ENCODE measurements at regions not wholly inside any gene's neighbourhood (a gene's known extent, or its start where the extent isn't known, plus 50 kb on each side); places are given as distances from the start of the nearest gene placed in this dataset.

DNA sequence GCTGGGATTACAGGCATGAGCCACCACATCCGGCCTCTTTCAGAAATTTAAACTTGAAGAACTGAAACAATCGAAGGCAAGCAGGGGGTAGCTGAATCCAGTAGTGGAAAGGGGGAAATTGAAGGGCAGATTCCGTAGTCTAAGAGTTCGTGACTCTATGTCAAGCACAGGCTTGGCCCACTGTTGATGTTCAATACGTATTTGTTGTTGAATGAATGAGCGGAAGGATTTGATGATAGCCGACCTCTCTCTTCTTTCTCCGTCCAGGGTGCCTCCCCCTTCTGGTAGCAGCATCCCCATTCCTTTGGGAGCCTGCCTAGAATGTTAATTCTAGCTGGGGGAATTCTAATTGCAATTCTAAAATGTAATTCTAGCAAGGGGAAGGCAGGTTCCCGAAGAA is 59.8 kb upstream of the MED13L start:
- TF ChIP-seq SIN3A (IDR thresholded peaks at IDR 0.05; ENCODE audit: borderline replicate concordance, insufficient read depth, low read length) (no peak), POLR2AphosphoS5 (IDR thresholded peaks at IDR 0.05; ENCODE audit: low read depth, low read length) (no peak), TAF1 (IDR thresholded peaks at IDR 0.05; ENCODE audit: borderline replicate concordance, insufficient read depth, low read length) (no peak), FOXP2 (optimal IDR thresholded peaks at IDR 0.05; ENCODE audit: borderline replicate concordance, extremely low read depth, extremely low read length, insufficient read depth) (no peak), REST (IDR thresholded peaks at IDR 0.05; ENCODE audit: insufficient read depth in 1 of 2, low read depth in 2 of 2, low read length in 2 of 2) (no peak)

DNA sequence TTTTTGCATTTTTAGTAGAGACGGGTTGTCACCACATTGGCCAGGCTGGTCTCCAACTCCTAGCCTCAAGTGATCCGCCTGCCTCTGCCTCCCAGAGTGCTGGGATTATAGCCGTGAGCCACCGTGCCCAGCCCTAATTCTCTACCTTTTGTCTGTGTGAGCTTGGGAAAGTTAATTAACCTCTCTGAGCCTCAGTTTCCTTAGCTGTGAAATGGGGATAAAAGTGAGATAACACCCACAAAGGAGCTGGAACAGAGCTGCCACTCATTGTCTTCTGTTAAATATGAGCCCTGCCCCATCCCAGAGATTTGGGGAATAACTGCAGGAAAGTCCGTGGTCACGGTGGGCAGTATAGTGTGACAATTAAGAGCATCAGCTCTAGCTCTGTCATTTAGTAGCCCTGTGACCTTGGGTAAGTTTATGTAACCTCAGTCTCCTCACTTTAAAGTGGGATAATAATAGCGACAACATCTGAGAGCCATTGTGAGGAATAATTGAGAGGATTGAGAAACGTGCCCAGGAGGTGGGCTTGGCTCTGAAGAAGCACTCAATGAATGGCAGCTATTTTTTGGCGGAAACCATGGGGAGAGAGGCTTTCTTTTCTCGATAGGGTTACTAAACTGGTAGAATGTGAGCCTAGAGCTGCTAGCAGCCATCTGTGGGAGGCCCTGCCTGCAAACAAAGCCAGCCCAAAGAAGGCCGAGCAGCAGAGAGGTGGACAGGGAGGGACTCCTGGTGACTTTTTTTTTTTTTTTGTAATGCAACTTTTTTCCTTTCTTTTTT is 60.8 kb upstream of the MED13L start:
- TF ChIP-seq POLR2AphosphoS5 (IDR thresholded peaks at IDR 0.05; ENCODE audit: low read depth, low read length) = no peak
- TF ChIP-seq REST (IDR thresholded peaks at IDR 0.05; ENCODE audit: insufficient read depth in 1 of 2, low read depth in 2 of 2, low read length in 2 of 2) = no peak
- no peak for TF ChIP-seq FOXP2 (optimal IDR thresholded peaks at IDR 0.05; ENCODE audit: borderline replicate concordance, extremely low read depth, extremely low read length, insufficient read depth)
- TF ChIP-seq TAF1 (IDR thresholded peaks at IDR 0.05; ENCODE audit: borderline replicate concordance, insufficient read depth, low read length) = no peak
- TF ChIP-seq SIN3A (IDR thresholded peaks at IDR 0.05; ENCODE audit: borderline replicate concordance, insufficient read depth, low read length) = no peak

DNA sequence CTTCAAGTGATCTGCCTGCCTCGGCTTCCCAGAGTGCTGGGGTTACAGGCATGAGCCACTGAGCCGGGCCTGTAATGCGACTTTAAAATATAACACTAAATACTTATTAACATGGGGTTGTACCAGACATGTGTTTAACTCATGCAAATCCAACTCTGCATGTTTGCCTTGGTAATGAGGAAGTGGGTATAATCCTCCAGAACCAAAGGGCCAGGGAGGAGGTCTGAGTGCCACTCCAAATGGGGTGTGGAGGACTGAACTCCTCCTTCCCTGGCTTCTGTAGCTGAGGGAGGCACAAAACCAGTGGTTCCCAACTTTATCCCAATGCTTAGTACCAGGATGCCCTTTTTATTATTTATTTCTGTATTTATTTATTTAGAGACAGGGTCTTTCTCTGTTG is 61.6 kb upstream of the MED13L start:
- no peak for TF ChIP-seq SIN3A (IDR thresholded peaks at IDR 0.05; ENCODE audit: borderline replicate concordance, insufficient read depth, low read length)
- no peak for TF ChIP-seq REST (IDR thresholded peaks at IDR 0.05; ENCODE audit: insufficient read depth in 1 of 2, low read depth in 2 of 2, low read length in 2 of 2)
- no peak for TF ChIP-seq POLR2AphosphoS5 (IDR thresholded peaks at IDR 0.05; ENCODE audit: low read depth, low read length)
- TF ChIP-seq TAF1 (IDR thresholded peaks at IDR 0.05; ENCODE audit: borderline replicate concordance, insufficient read depth, low read length) = no peak
- no peak for TF ChIP-seq FOXP2 (optimal IDR thresholded peaks at IDR 0.05; ENCODE audit: borderline replicate concordance, extremely low read depth, extremely low read length, insufficient read depth)

DNA sequence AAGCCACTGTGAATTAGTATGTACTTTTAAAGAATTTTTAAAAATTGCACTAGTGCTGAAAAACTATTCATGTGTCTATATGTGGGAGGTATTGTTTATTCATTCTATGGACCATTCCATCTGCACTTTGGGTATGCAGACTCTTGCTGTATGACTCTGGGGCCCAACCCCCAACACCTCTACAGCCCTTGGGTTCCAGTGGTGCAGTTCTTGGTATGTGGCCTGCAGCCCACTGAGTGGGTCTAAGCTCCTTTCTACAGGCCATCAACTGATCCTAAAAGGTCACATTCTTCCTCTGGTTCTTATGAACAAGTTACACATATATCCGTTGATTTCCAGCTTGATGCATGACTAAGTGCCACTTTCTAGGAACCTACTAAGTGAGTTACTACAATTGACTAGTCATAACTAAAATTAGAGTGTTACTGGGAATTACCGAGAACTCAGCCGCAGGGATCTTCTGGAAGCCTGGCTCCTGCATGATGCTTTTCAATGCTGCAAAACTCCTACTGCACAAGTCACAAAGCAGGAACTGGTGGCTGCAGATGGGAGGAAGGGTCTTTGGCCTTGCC is 62.4 kb upstream of the MED13L start:
- TF ChIP-seq FOXP2 (optimal IDR thresholded peaks at IDR 0.05; ENCODE audit: borderline replicate concordance, extremely low read depth, extremely low read length, insufficient read depth) (no peak), SIN3A (IDR thresholded peaks at IDR 0.05; ENCODE audit: borderline replicate concordance, insufficient read depth, low read length) (no peak), REST (IDR thresholded peaks at IDR 0.05; ENCODE audit: insufficient read depth in 1 of 2, low read depth in 2 of 2, low read length in 2 of 2) (no peak), POLR2AphosphoS5 (IDR thresholded peaks at IDR 0.05; ENCODE audit: low read depth, low read length) (no peak), TAF1 (IDR thresholded peaks at IDR 0.05; ENCODE audit: borderline replicate concordance, insufficient read depth, low read length) (no peak)

Measured in PFSK-1 (cell line).